Caco-2 (cell line): ENCODE measurements at regions not wholly inside any gene's neighbourhood (a gene's known extent, or its start where the extent isn't known, plus 50 kb on each side); places are given as distances from the start of the nearest gene placed in this dataset.
A peak's percentile ranks its signal among the peaks of the same experiment; 100 is the strongest.

Experiments
- BruUV-seq: library from RNA; stranded (reverse); fragments of 400-500 nt; replicated peaks from 2 replicates; lab custom pipeline; 2021; lab: Mats Ljungman, UMichigan
- CTCF ChIA-PET: fragments of 300-600 bp; sonication (Branson Sonifier 250); formaldehyde crosslinking; loops from one replicate; lab custom pipeline; 2022; ENCODE audit warnings: antibody characterized with exemption; lab: Charles Lee
- POLR2A ChIA-PET: fragments of 300-600 bp; sonication (Branson Sonifier 250); formaldehyde crosslinking; loops from one replicate; lab custom pipeline; 2022; ENCODE audit warnings: antibody characterized with exemption; lab: Charles Lee
- DNase-seq, 2 experiments: peaks; one replicate each; pipeline versions ENCODE4 v3.0.0 to v3.0.0-alpha.2; 2020 to 2022
- H3K27me3 ChIP-seq: replicated peaks from 2 replicates; pipeline ENCODE4 v1.6.0; 2011; ENCODE audit warnings: low read length; ENCODE audit not compliant: control insufficient read depth, insufficient read depth
- H3K36me3 ChIP-seq: 2 replicates; pipeline ENCODE4 v1.5.1; 2011; ENCODE audit warnings: low read length; ENCODE audit not compliant: control insufficient read depth, insufficient read depth
- H3K4me1 ChIP-seq: fragments of 250-450 bp; sonication (Bioruptor Pico); 2 replicates; pipeline ENCODE4 v1.5.1; 2020; ENCODE audit warnings: mild to moderate bottlenecking
- H3K4me3 ChIP-seq: 2 replicates; pipeline ENCODE4 v1.5.1; 2011; ENCODE audit warnings: low read depth, mild to moderate bottlenecking, control low read depth, low read length
- H3K9me3 ChIP-seq: fragments of 250-450 bp; sonication (Bioruptor Pico); 2 replicates; pipeline ENCODE4 v1.5.1; 2020; ENCODE audit warnings: mild to moderate bottlenecking, moderate library complexity
- H3K27ac Mint-ChIP-seq: one replicate; pipeline ENCODE4 v1.8.0; 2022; ENCODE audit warnings: mixed read lengths; ENCODE audit not compliant: unreplicated experiment
- H3K27me3 Mint-ChIP-seq: one replicate; pipeline ENCODE4 v1.8.0; 2022; ENCODE audit warnings: mixed read lengths; ENCODE audit not compliant: insufficient read depth, unreplicated experiment
- H3K36me3 Mint-ChIP-seq: one replicate; pipeline ENCODE4 v1.8.0; 2022; ENCODE audit warnings: mild to moderate bottlenecking, mixed read lengths; ENCODE audit not compliant: insufficient read depth, unreplicated experiment
- H3K4me1 Mint-ChIP-seq: one replicate; pipeline ENCODE4 v1.8.0; 2022; ENCODE audit warnings: low read depth, mixed read lengths; ENCODE audit not compliant: unreplicated experiment
- H3K4me3 Mint-ChIP-seq: one replicate; pipeline ENCODE4 v1.8.0; 2022; ENCODE audit warnings: mild to moderate bottlenecking, moderate library complexity, mixed read lengths; ENCODE audit not compliant: unreplicated experiment
- H3K9me3 Mint-ChIP-seq: one replicate; pipeline ENCODE4 v1.8.0; 2022; ENCODE audit warnings: mixed read lengths; ENCODE audit not compliant: unreplicated experiment
- intact Hi-C: fragments of 100-400 bp; cut with micrococcal nuclease; formaldehyde crosslinking; loops from one replicate; pipeline ENCODE4 v1.10.0; 2022; ENCODE audit not compliant: unreplicated experiment
- TF ChIP-seq, protein P1 (sequence below), 2 experiments: fragments of 200-600 bp in 1 of 2; IDR thresholded peaks; 1 replicate in 1 of 2; 2 replicates in 1 of 2; pipeline versions ENCODE4 v1.5.1 to v1.8.0; 2011 to 2022; ENCODE audit warnings: antibody characterized with exemption in 1 of 2, control low read depth in 1 of 2, inconsistent platforms in 1 of 2, low read depth in 1 of 2, low read length in 1 of 2, mild to moderate bottlenecking in 1 of 2, moderate library complexity in 1 of 2; ENCODE audit not compliant: insufficient read depth in 1 of 2, severe bottlenecking in 1 of 2, unreplicated experiment in 1 of 2

DNA sequence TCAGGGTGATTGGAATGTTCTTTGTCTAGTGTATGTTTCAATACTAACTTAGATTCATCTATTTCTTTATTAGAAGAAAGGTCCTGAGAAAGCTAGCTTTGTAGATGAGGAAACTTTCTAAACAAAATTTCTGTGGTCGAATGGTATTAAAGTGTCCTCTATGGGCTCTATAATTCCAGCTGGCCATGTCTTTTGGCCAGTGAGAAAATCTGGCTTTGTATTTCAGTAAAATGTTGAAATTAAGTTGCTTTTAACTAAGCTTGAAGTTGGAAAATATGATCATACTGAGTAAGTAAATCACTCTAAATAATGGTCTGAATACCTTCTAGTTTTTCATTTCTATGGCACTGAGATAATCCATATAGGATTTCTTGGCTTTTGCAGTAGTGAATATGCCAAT, 148.8 kb downstream of the RDH14 start:
- TF ChIP-seq, protein P1, sequence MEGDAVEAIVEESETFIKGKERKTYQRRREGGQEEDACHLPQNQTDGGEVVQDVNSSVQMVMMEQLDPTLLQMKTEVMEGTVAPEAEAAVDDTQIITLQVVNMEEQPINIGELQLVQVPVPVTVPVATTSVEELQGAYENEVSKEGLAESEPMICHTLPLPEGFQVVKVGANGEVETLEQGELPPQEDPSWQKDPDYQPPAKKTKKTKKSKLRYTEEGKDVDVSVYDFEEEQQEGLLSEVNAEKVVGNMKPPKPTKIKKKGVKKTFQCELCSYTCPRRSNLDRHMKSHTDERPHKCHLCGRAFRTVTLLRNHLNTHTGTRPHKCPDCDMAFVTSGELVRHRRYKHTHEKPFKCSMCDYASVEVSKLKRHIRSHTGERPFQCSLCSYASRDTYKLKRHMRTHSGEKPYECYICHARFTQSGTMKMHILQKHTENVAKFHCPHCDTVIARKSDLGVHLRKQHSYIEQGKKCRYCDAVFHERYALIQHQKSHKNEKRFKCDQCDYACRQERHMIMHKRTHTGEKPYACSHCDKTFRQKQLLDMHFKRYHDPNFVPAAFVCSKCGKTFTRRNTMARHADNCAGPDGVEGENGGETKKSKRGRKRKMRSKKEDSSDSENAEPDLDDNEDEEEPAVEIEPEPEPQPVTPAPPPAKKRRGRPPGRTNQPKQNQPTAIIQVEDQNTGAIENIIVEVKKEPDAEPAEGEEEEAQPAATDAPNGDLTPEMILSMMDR (IDR thresholded peaks at IDR 0.05; ENCODE audit: insufficient read depth in 1 of 2, low read depth in 1 of 2, low read length in 1 of 2, severe bottlenecking in 1 of 2, unreplicated experiment in 1 of 2): no peak
- intact Hi-C loops: no loop called here
- Mint-ChIP-seq H3K4me1 (no peaks in the 10 kb centered on the region), H3K36me3 (no peaks in the 10 kb centered on the region), H3K9me3 (no peaks in the 10 kb centered on the region), H3K27me3 (peaks cover 3% of the 10 kb centered on the region), H3K4me3 (no peak overlapping the region), H3K27ac (no peak overlapping the region)
- Histone ChIP-seq H3K4me3 (no peak overlapping the region), H3K27me3 (no peaks in the 10 kb centered on the region), H3K36me3 (no peaks in the 10 kb centered on the region), H3K9me3 (no peaks in the 10 kb centered on the region), H3K4me1 (no peaks in the 10 kb centered on the region)
- no peak for DNase-seq
- CTCF ChIA-PET: no interaction called here
- POLR2A ChIA-PET: no interaction called here
- BruUV-seq: no TSS peak

DNA sequence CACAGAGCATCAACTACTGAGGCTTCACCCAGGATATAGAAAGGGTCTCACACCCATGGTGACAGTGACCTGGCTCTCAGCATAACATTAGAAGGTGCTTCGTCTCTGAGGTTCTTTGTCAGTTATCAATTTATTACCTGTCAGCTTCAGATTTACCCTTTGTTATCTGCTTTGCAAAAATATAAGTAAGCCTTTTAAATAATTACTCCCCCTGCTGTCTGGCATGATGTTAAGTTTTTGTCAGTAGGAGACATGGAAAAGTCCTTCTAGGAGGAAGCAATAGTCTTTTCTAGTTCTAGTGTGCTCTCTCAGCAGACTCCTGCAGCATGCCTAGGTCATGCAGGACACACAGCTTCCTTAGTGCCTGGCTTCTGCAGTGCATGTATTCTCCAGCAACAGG, 149.9 kb downstream of the RDH14 start:
- H3K4me1 ChIP-seq: no peaks in the 10 kb centered on the region
- Mint-ChIP-seq H3K27ac (no peak overlapping the region), H3K36me3 (no peaks in the 10 kb centered on the region), H3K27me3 (no peaks in the 10 kb centered on the region), H3K4me1 (no peaks in the 10 kb centered on the region), H3K9me3 (no peaks in the 10 kb centered on the region), H3K4me3 (no peak overlapping the region)
- TF ChIP-seq, protein P1 (IDR thresholded peaks at IDR 0.05; ENCODE audit: insufficient read depth in 1 of 2, low read depth in 1 of 2, low read length in 1 of 2, severe bottlenecking in 1 of 2, unreplicated experiment in 1 of 2): peak in 1 of 2 experiments; percentile 26
- DNase-seq: no peak
- no peaks in the 10 kb centered on the region for H3K27me3 ChIP-seq
- H3K4me3 ChIP-seq: no peak overlapping the region
- no peaks in the 10 kb centered on the region for H3K36me3 ChIP-seq
- CTCF ChIA-PET: interaction anchor here (0.8 kb wide), 1 partner anchor 9 kb away, joined by 3 read pairs; no protein-coding TSS in a partner anchor
- intact Hi-C loops: loop anchor here (1.0 kb wide), 1 partner anchor 23 kb away; no protein-coding TSS in a partner anchor
- H3K9me3 ChIP-seq: no peaks in the 10 kb centered on the region
- no TSS peak for BruUV-seq
- POLR2A ChIA-PET: no interaction called here

DNA sequence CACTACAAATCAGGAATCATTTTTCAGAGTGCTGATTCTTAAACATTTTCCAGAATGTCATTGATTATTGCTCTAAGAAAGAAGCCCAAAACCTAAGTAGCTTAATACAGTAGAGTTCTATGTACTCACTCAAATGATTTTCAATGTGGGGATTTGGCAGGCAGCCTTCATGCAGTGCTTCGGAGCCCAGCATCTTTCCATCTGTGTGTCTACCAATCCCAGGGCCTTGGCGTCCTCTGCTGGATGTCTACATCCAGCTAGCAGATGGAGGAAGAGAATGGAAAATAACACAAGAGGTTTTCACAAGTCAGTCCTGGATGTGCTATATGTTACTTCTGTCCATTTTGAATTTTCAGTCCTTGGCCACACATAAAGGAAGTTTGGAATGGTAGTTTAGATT, 151.8 kb downstream of the RDH14 start:
- TF ChIP-seq, protein P1 (IDR thresholded peaks at IDR 0.05; ENCODE audit: insufficient read depth in 1 of 2, low read depth in 1 of 2, low read length in 1 of 2, severe bottlenecking in 1 of 2, unreplicated experiment in 1 of 2): no peak
- Mint-ChIP-seq H3K4me3 (no peak overlapping the region), H3K9me3 (no peaks in the 10 kb centered on the region), H3K27ac (no peak overlapping the region), H3K36me3 (no peaks in the 10 kb centered on the region), H3K27me3 (no peaks in the 10 kb centered on the region), H3K4me1 (no peaks in the 10 kb centered on the region)
- Histone ChIP-seq H3K4me1 (no peaks in the 10 kb centered on the region), H3K4me3 (no peak overlapping the region), H3K27me3 (no peaks in the 10 kb centered on the region), H3K36me3 (no peaks in the 10 kb centered on the region), H3K9me3 (no peaks in the 10 kb centered on the region)
- intact Hi-C loops: no loop called here
- no TSS peak for BruUV-seq
- ChIA-PET CTCF (no interaction called here), POLR2A (no interaction called here)
- DNase-seq: no peak
